ENCODE measurements at regions not wholly inside any gene's neighbourhood (a gene's known extent, or its start where the extent isn't known, plus 50 kb on each side); places are given as distances from the start of the nearest gene placed in this dataset.
A peak's percentile ranks its signal among the peaks of the same experiment; 100 is the strongest.

DNA sequence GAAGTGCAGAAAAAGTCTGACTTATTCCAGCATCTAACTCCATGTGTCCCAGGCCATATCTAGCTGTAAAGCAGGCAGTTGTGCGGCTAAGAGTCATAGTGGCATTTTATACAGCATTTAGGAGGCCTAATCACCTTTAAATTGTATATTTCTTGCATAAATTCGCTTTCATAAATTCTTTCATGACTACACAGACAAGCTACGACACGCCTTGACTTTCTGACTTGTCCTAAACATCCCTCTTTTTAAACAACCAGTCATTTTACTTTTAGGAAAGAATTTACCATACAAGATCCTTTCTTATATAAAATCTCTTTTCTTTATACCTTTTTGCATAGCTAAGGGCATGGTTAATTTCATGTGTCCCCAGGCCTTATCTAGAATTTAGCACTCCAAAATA, 81.7 kb upstream of the THBS2 start:
- 60 to 64% methylated on average over 4 of the region's 4 CpGs for WGBS, 2 donors
- intact Hi-C loops (cut with DNase I) = no loop called here

DNA sequence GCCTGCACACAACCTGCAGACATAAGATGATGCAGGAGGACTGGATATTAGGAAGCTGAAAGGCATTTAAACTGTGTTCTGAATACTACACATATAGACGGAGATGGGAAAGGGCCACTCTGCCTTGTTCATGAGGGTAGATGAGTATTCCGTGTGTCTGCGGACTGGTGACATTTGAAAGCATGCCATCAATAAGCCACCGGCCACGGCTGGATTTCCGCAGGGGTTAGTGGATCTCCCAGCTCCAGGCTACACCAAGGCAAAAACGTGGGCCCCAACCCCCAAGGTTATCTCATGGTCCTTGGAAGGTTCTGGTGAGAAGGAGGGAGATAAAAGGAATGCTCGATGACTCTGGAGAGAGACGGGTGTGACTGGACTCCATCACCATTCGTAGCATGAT, 78.6 kb upstream of the THBS2 start:
- H3K9me3 ChIP-seq = no peaks in the 10 kb centered on the region
- 84 to 90% methylated on average over 10 of the region's 10 CpGs for WGBS, 2 donors
- TF ChIP-seq, protein P1, sequence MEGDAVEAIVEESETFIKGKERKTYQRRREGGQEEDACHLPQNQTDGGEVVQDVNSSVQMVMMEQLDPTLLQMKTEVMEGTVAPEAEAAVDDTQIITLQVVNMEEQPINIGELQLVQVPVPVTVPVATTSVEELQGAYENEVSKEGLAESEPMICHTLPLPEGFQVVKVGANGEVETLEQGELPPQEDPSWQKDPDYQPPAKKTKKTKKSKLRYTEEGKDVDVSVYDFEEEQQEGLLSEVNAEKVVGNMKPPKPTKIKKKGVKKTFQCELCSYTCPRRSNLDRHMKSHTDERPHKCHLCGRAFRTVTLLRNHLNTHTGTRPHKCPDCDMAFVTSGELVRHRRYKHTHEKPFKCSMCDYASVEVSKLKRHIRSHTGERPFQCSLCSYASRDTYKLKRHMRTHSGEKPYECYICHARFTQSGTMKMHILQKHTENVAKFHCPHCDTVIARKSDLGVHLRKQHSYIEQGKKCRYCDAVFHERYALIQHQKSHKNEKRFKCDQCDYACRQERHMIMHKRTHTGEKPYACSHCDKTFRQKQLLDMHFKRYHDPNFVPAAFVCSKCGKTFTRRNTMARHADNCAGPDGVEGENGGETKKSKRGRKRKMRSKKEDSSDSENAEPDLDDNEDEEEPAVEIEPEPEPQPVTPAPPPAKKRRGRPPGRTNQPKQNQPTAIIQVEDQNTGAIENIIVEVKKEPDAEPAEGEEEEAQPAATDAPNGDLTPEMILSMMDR (IDR thresholded peaks at IDR 0.05) = no peak
- no peak for TF ChIP-seq POLR2A (IDR thresholded peaks at IDR 0.05)
- H3K27ac ChIP-seq = no peak overlapping the region
- H3K4me1 ChIP-seq = peaks cover 0 to 9% (median 0%) of the 10 kb centered on the region in 3 donors
- H3K4me3 ChIP-seq = no peak overlapping the region
- no peaks in the 10 kb centered on the region for H3K27me3 ChIP-seq
- DNase-seq = no peak
- H3K36me3 ChIP-seq = no peaks in the 10 kb centered on the region
- intact Hi-C loops (cut with DNase I) = no loop called here

More for the DNA sequence above, 81.7 kb upstream of the THBS2 start:
- H3K27ac ChIP-seq = no peak overlapping the region
- no peaks in the 10 kb centered on the region for H3K36me3 ChIP-seq
- H3K9me3 ChIP-seq = no peaks in the 10 kb centered on the region
- H3K4me3 ChIP-seq = no peak overlapping the region
- H3K4me1 ChIP-seq = peaks cover 0 to 23% (median 4%) of the 10 kb centered on the region in 3 donors
- H3K27me3 ChIP-seq = no peaks in the 10 kb centered on the region
- DNase-seq = no peak
- TF ChIP-seq, protein P1 (IDR thresholded peaks at IDR 0.05) = no peak
- no peak for TF ChIP-seq POLR2A (IDR thresholded peaks at IDR 0.05)

DNA sequence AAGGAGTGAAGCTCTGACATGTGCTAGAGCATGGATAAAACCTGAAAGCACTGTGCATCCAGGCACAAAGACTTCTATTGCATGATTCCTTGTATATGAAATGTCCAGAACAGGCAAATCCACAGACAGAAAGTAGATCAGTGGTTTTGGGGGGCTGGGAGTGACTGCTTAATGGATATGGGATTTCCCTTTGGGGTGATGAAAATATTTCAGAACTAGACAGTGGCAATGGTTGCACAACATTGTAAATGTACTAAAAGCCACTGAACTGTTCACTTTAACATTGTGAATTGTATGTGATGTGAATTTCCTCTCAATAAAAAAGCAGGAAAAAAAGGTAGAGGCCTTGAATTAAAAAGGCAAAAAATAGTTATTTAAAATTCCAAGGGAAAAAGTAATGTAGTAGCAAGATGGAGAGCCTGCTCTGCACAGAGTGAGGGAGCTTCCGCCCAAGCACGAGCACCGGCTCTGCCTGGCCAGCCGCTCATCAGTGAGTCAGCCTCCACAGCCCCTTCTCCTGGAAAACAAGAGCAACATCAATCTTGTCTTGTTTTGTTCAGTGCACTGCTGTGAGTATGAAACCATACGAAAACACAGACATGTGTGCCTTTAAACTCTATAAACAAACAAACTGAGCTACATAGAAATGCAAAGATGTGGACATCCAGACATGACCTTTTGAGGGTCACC, 74.6 kb upstream of the THBS2 start:
- DNase-seq = no peak
- intact Hi-C loops (cut with DNase I) = no loop called here
- no peaks in the 10 kb centered on the region for H3K4me1 ChIP-seq
- H3K36me3 ChIP-seq = no peaks in the 10 kb centered on the region
- no peaks in the 10 kb centered on the region for H3K27me3 ChIP-seq
- no peaks in the 10 kb centered on the region for H3K9me3 ChIP-seq
- no peak overlapping the region for H3K4me3 ChIP-seq
- no peak overlapping the region for H3K27ac ChIP-seq
- TF ChIP-seq, protein P1 (IDR thresholded peaks at IDR 0.05) = no peak
- no peak for TF ChIP-seq POLR2A (IDR thresholded peaks at IDR 0.05)
- WGBS, 2 donors = 31 to 44% methylated on average over 5 of the region's 5 CpGs

DNA sequence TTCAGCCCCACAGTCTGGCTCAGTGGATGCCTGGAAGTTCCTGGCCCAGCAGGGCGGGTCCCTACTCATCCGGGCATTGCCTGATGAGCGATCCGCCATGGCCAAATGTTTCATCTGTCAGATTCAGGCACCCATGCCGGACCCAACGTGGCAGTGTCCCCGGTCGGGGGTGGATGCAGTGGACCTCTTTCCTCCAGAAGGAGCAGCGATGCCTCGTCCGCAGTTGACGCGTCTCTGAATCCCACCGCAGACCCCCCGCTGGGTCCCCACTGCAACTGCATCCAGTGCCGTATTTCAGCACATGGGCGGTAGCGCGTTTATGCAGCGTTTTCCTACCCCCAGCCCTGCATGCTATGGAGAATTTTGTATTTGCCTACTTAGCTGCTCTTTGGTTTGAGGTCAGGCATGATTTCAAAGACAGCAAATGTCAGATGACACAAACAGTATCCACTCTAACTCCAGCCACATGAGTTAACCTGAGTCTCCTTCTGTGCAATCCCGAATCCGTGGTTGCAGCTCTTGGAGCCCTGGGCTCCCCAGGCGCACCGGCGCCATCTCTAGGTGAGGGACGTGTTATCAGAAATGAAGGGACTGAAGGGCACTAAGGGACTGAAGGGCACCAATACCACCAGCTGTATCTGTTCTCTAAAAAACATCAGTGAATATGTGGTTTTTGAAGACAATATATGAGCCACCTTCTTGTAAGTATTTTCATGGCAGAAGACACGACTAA, 72.6 kb upstream of the THBS2 start:
- peaks cover 0 to 5% (median 0%) of the 10 kb centered on the region in 3 donors for H3K4me1 ChIP-seq
- no peak for DNase-seq
- 65 to 71% methylated on average over 10 to 14 of the region's 27 CpGs for WGBS, 2 donors
- no peak overlapping the region for H3K4me3 ChIP-seq
- H3K27ac ChIP-seq = no peak overlapping the region
- intact Hi-C loops (cut with DNase I) = no loop called here
- TF ChIP-seq, protein P1 (IDR thresholded peaks at IDR 0.05) = peak in 2 of 6 experiments; percentile 25 to 61
- TF ChIP-seq POLR2A (IDR thresholded peaks at IDR 0.05) = no peak
- no peaks in the 10 kb centered on the region for H3K36me3 ChIP-seq
- H3K27me3 ChIP-seq = no peaks in the 10 kb centered on the region
- H3K9me3 ChIP-seq = no peaks in the 10 kb centered on the region

Data from esophagus squamous epithelium (tissue), 5 donors.